MCF 10A (cell line): ENCODE measurements at regions not wholly inside any gene's neighbourhood (a gene's known extent, or its start where the extent isn't known, plus 50 kb on each side); places are given as distances from the start of the nearest gene placed in this dataset.
"Not testable (repeated sequence)": the region's sequence is repeated elsewhere in the genome, so short reads cannot be mapped to it uniquely, and the experiment has no call there.

Experiments
- BruUV-seq: library from RNA; stranded (reverse); fragments of 400-500 nt; replicated peaks from 2 replicates; lab custom pipeline; 2021; lab: Mats Ljungman, UMichigan
- CTCF ChIA-PET: fragments of 300-600 bp; sonication (Branson Sonifier 250); formaldehyde crosslinking; extraction: SDS; loops from one replicate; lab custom pipeline; 2021; ENCODE audit warnings: antibody characterized with exemption, inconsistent platforms; lab: Yijun Ruan, JAX
- POLR2A ChIA-PET: fragments of 300-600, 350-650 bp; sonication (Branson Sonifier 250); formaldehyde crosslinking; extraction: SDS; loops from one replicate; lab custom pipeline; 2020; ENCODE audit warnings: antibody characterized with exemption, inconsistent platforms; lab: Yijun Ruan, JAX
- DNase-seq: peaks from one replicate; pipeline ENCODE4 v3.0.0-alpha.2; 2018; ENCODE audit not compliant: unreplicated experiment
- H3K27ac Mint-ChIP-seq: one replicate; pipeline ENCODE4 v1.8.0; 2022; ENCODE audit warnings: mild to moderate bottlenecking, low read depth, mixed read lengths; ENCODE audit not compliant: unreplicated experiment
- H3K27me3 Mint-ChIP-seq: one replicate; pipeline ENCODE4 v1.8.0; 2022; ENCODE audit warnings: mixed read lengths; ENCODE audit not compliant: insufficient read depth, unreplicated experiment
- H3K36me3 Mint-ChIP-seq: one replicate; pipeline ENCODE4 v1.8.0; 2022; ENCODE audit warnings: mild to moderate bottlenecking, moderate library complexity, mixed read lengths; ENCODE audit not compliant: insufficient read depth, unreplicated experiment
- H3K4me1 Mint-ChIP-seq: one replicate; pipeline ENCODE4 v1.8.0; 2022; ENCODE audit warnings: mixed read lengths; ENCODE audit not compliant: insufficient read depth, unreplicated experiment
- H3K4me3 Mint-ChIP-seq: one replicate; pipeline ENCODE4 v1.8.0; 2022; ENCODE audit warnings: mild to moderate bottlenecking, moderate library complexity, mixed read lengths; ENCODE audit not compliant: unreplicated experiment
- H3K9me3 Mint-ChIP-seq: one replicate; pipeline ENCODE4 v1.8.0; 2022; ENCODE audit warnings: mixed read lengths; ENCODE audit not compliant: unreplicated experiment
- intact Hi-C: fragments of 100-400 bp; cut with micrococcal nuclease; formaldehyde crosslinking; loops from 2 replicates; pipeline ENCODE4 v1.14.1; 2022
- TF ChIP-seq, protein P1 (sequence below): fragments of 200-600 bp; IDR thresholded peaks from one replicate; pipeline ENCODE4 v1.8.0; 2022; ENCODE audit warnings: antibody characterized with exemption, mild to moderate bottlenecking; ENCODE audit not compliant: unreplicated experiment

DNA sequence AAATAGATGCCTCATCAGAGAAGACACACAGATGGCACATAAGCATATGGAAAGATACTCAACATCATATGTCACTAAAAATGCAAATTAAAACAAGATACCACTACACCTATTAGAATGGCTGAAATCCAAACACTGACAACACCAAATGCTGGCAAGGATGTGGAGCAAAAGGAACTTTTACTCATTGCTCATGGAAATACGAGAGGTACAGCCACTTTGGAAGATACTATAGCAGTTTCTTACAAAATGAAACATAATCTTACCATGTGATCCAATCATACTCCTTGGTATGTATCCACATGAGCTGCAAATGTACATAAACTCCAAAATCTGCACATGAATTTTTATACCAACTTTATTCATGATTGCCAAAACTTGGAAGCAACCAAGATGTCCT is 246.0 kb upstream of the ARHGAP42 start:
- Mint-ChIP-seq H3K36me3 (no peaks in the 10 kb centered on the region), H3K9me3 (peaks cover 14% of the 10 kb centered on the region), H3K4me1 (no peaks in the 10 kb centered on the region), H3K27ac (no peak overlapping the region), H3K27me3 (no peaks in the 10 kb centered on the region), H3K4me3 (no peak overlapping the region)
- ChIA-PET CTCF (no interaction called here), POLR2A (no interaction called here)
- no TSS peak for BruUV-seq
- DNase-seq = no peak
- intact Hi-C loops = no loop called here
- TF ChIP-seq, protein P1, sequence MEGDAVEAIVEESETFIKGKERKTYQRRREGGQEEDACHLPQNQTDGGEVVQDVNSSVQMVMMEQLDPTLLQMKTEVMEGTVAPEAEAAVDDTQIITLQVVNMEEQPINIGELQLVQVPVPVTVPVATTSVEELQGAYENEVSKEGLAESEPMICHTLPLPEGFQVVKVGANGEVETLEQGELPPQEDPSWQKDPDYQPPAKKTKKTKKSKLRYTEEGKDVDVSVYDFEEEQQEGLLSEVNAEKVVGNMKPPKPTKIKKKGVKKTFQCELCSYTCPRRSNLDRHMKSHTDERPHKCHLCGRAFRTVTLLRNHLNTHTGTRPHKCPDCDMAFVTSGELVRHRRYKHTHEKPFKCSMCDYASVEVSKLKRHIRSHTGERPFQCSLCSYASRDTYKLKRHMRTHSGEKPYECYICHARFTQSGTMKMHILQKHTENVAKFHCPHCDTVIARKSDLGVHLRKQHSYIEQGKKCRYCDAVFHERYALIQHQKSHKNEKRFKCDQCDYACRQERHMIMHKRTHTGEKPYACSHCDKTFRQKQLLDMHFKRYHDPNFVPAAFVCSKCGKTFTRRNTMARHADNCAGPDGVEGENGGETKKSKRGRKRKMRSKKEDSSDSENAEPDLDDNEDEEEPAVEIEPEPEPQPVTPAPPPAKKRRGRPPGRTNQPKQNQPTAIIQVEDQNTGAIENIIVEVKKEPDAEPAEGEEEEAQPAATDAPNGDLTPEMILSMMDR = no peak

DNA sequence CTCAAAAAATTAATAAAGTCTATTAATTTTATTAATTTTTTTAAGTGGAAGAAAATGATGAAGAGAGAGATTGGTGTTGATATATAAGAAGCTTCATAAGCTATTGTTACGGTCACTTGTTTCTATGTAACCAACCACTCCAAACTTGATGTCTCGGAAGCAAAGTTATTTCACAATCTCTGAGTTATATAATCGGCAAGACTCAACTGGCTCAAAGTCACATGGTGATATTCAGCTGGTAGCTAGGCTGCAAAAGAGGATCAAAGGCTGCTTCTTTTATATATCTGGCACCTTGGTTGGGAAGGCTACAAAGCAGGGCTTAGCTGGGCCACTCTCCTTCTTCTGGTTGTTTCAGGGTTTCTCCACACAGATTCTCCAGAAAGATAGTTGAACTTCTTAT is 245.1 kb upstream of the ARHGAP42 start:
- peaks cover 14% of the 10 kb centered on the region for H3K9me3 Mint-ChIP-seq
- CTCF ChIA-PET = no interaction called here
- DNase-seq = peak; percentile 19

DNA sequence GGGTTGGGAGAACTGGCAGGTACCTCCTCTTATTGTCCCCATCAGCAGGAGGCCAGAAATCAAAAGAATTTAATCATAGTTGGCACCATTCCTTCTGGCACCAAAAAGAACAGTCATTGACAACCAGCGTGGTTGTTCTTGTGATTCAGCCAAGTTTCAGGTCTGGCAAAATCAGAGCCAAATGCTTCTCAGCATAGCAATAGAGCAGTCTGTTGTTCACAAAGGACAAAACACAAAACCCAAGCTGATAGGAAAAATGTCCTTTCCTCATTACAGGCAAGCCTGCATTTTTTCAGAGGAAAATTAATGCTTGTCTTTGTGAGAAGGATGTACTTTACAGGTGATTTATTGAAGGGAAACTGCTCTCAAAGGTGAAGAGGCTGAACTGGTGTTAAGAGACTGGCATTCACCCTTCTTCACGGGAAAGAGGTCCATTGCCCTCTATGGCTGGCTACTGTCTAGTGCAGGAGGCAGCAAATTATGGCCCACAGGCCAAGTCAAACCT is 241.8 kb upstream of the ARHGAP42 start:
- Mint-ChIP-seq H3K4me1 (no peaks in the 10 kb centered on the region), H3K4me3 (no peak overlapping the region), H3K9me3 (peaks cover 14% of the 10 kb centered on the region), H3K27ac (no peak overlapping the region), H3K36me3 (no peaks in the 10 kb centered on the region), H3K27me3 (no peaks in the 10 kb centered on the region)
- POLR2A ChIA-PET = interaction anchor here (0.7 to 1.3 kb wide), 2 partner anchors 28 to 78 kb away, joined by 3 read pairs; no protein-coding TSS in a partner anchor
- intact Hi-C loops = no loop called here
- TF ChIP-seq, protein P1 = no peak
- DNase-seq = peak; percentile 65
- no TSS peak for BruUV-seq
- CTCF ChIA-PET = interaction anchor here (0.6 to 0.7 kb wide), 2 partner anchors 117 to 1681 kb away, joined by 3 read pairs; no protein-coding TSS in a partner anchor

More for the DNA sequence above, 245.1 kb upstream of the ARHGAP42 start:
- TF ChIP-seq, protein P1 = no peak
- Mint-ChIP-seq H3K36me3 (no peaks in the 10 kb centered on the region), H3K4me3 (no peak overlapping the region), H3K4me1 (no peaks in the 10 kb centered on the region), H3K27ac (no peak overlapping the region), H3K27me3 (no peaks in the 10 kb centered on the region)
- intact Hi-C loops = no loop called here
- BruUV-seq = no TSS peak
- POLR2A ChIA-PET = no interaction called here

DNA sequence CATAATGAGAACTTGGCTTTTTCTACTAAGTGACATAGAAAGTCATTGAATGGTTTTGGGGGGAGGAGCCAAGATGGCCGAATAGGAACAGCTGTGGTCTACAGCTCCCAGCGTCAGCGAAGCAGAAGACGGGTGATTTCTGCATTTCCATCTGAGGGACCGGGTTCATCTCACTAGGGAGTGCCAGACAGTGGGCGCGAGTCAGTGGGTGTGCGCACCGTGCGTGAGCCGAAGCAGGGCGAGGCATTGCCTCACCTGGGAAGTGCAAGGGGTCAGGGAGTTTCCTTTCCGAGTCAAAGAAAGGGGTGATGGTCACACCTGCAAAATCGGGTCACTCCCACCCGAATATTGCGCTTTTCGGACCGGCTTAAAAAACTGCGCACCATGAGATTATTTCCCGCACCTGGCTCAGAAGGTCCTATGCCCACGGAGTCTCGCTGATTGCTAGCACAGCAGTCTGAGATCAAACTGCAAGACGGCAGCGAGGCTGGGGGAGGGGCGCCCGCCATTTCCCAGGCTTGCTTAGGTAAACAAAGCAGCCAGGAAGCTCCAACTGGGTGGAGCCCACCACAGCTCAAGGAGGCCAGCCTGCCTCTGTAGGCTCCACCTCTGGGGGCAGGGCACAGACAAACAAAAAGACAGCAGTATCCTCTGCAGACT is 235.2 kb upstream of the ARHGAP42 start:
- H3K4me1 Mint-ChIP-seq, DNase-seq, H3K36me3 Mint-ChIP-seq, H3K27me3 Mint-ChIP-seq, CTCF ChIA-PET, H3K9me3 Mint-ChIP-seq, intact Hi-C loops, H3K4me3 Mint-ChIP-seq, BruUV-seq, H3K27ac Mint-ChIP-seq, POLR2A ChIA-PET: not testable (repeated sequence)
